Endothelial cell of umbilical vein (primary cell): ENCODE measurements at regions not wholly inside any gene's neighbourhood (a gene's known extent, or its start where the extent isn't known, plus 50 kb on each side); places are given as distances from the start of the nearest gene placed in this dataset.

Source experiments
- BruUV-seq: library from RNA; stranded (reverse); fragments of 400-500 nt; replicated peaks from 2 replicates; lab custom pipeline; 2021; lab: Mats Ljungman, UMichigan
- CTCF ChIA-PET: fragments of 300-600, 350-600 bp; sonication (Branson Sonifier 250); formaldehyde crosslinking; loops from one replicate; lab custom pipeline; 2021; ENCODE audit warnings: antibody characterized with exemption, inconsistent platforms; lab: Charles Lee
- POLR2A ChIA-PET: fragments of 300-600, 350-600 bp; sonication (Branson Sonifier 250); formaldehyde crosslinking; loops from one replicate; lab custom pipeline; 2021; ENCODE audit warnings: antibody characterized with exemption, inconsistent platforms; lab: Charles Lee
- DNase-seq: peaks from one replicate; pipeline ENCODE4 v3.0.0-alpha.2; 2011; ENCODE audit warnings: low read depth, low spot score
- FAIRE-seq: peaks from 2 replicates; lab custom pipeline; 2011; peaks lifted over from hg19 to GRCh38; lab: Jason Lieb, UNC
- H2AFZ ChIP-seq: 2 replicates; pipeline ENCODE4 v1.6.0; 2012; ENCODE audit warnings: low read depth, low read length, control low read depth, inconsistent platforms
- H3K27ac ChIP-seq: 2 replicates; pipeline ENCODE4 v1.5.1; 2011; ENCODE audit warnings: low read depth, mild to moderate bottlenecking, control low read depth, low read length, moderate library complexity; ENCODE audit not compliant: insufficient read depth
- H3K27me3 ChIP-seq, 2 experiments: 2 replicates each; pipeline versions ENCODE4 v1.6.0 to v1.6.1; 2011; ENCODE audit warnings: low read length in 2 of 2, mixed read lengths in 1 of 2; ENCODE audit not compliant: control insufficient read depth in 2 of 2, insufficient read depth in 2 of 2
- H3K36me3 ChIP-seq, 2 experiments: 2 replicates in 1 of 2; 3 replicates in 1 of 2; pipeline ENCODE4 v1.5.1; 2011; ENCODE audit warnings: low read length in 2 of 2, mild to moderate bottlenecking in 1 of 2, moderate library complexity in 1 of 2; ENCODE audit not compliant: control insufficient read depth in 2 of 2, insufficient read depth in 2 of 2; ENCODE audit errors: extremely low read depth in 1 of 2
- H3K4me1 ChIP-seq: 3 replicates; pipeline ENCODE4 v1.5.1; 2011; ENCODE audit warnings: mild to moderate bottlenecking, low read length; ENCODE audit not compliant: control insufficient read depth, insufficient read depth; ENCODE audit errors: extremely low read depth
- H3K4me2 ChIP-seq: 2 replicates; pipeline ENCODE4 v1.6.1; 2011; ENCODE audit warnings: low read length, control low read depth, mixed read lengths; ENCODE audit not compliant: insufficient read depth
- H3K4me3 ChIP-seq, 3 experiments: fragments of 200-600 bp in 1 of 3; sonication (generic), shearing (Covaris generic) in 1 of 3; replicated peaks in 1 of 3; 2 replicates each; pipeline ENCODE4 v1.5.1; 2011 to 2016; ENCODE audit warnings: control low read depth in 3 of 3, low read length in 3 of 3, mild to moderate bottlenecking in 2 of 3, inconsistent platforms in 1 of 3, low read depth in 1 of 3, moderate library complexity in 1 of 3; ENCODE audit not compliant: insufficient read depth in 1 of 3
- H3K79me2 ChIP-seq: 2 replicates; pipeline ENCODE4 v1.6.0; 2012; ENCODE audit warnings: low read length, inconsistent platforms; ENCODE audit not compliant: control insufficient read depth, insufficient read depth
- H3K9ac ChIP-seq: replicated peaks from 2 replicates; pipeline ENCODE3; 2011; ENCODE audit warnings: low read length, control low read depth; ENCODE audit not compliant: insufficient read depth; ENCODE audit errors: extremely low read depth
- H3K9me1 ChIP-seq: replicated peaks from 3 replicates; pipeline ENCODE4 v1.6.0; 2011; ENCODE audit warnings: mild to moderate bottlenecking, low read length; ENCODE audit not compliant: control insufficient read depth, insufficient read depth; ENCODE audit errors: extremely low read depth
- H3K9me3 ChIP-seq: replicated peaks from 2 replicates; pipeline ENCODE4 v1.5.1; 2012; ENCODE audit warnings: low read length, inconsistent platforms; ENCODE audit not compliant: control insufficient read depth, insufficient read depth
- H4K20me1 ChIP-seq: replicated peaks from 2 replicates; pipeline ENCODE3; 2011; ENCODE audit warnings: mild to moderate bottlenecking, low read length; ENCODE audit not compliant: control insufficient read depth, insufficient read depth; ENCODE audit errors: extremely low read depth
- EZH2 ChIP-seq: IDR thresholded peaks from 2 replicates; pipeline ENCODE4 v1.6.1; 2012; ENCODE audit warnings: borderline replicate concordance, low read depth, mild to moderate bottlenecking, moderate library complexity, low read length, inconsistent platforms; ENCODE audit not compliant: severe bottlenecking
- FOS ChIP-seq: IDR thresholded peaks from 2 replicates; pipeline ENCODE4 v1.6.1; 2011; ENCODE audit warnings: mild to moderate bottlenecking, low read length, moderate library complexity, borderline replicate concordance; ENCODE audit not compliant: insufficient read depth
- GATA2 ChIP-seq: IDR thresholded peaks from 2 replicates; pipeline ENCODE4 v1.7.0; 2011; ENCODE audit warnings: low read depth, mild to moderate bottlenecking, moderate library complexity, mixed read lengths, low read length; ENCODE audit not compliant: insufficient read length, insufficient read depth
- JUN ChIP-seq: IDR thresholded peaks from 2 replicates; pipeline ENCODE4 v1.6.1; 2011; ENCODE audit warnings: borderline replicate concordance, low read depth; ENCODE audit not compliant: insufficient read length, insufficient read depth
- MYC ChIP-seq: IDR thresholded peaks from one replicate; pipeline ENCODE4 v1.6.1; 2011; ENCODE audit warnings: mild to moderate bottlenecking, low read depth, low read length
- POLR2A ChIP-seq: IDR thresholded peaks from 2 replicates; pipeline ENCODE4 v1.6.1; 2012; ENCODE audit warnings: low read depth, mild to moderate bottlenecking, control low read depth, low read length
- POLR2AphosphoS5 ChIP-seq: IDR thresholded peaks from 2 replicates; pipeline ENCODE4 v1.6.1; 2012; ENCODE audit warnings: low read depth, mild to moderate bottlenecking, control low read depth, low read length, moderate library complexity; ENCODE audit not compliant: insufficient read depth
- dilution Hi-C: fragments of 300-500 bp; cut with MboI; formaldehyde crosslinking; loops from one replicate; pipeline ENCODE4 v1.15.0; 2019; ENCODE audit warnings: low sequenced_read_pairs; ENCODE audit not compliant: extremely low pct_ligation_motif_present
- intact Hi-C: fragments of 100-400 bp; cut with micrococcal nuclease; formaldehyde crosslinking; loops from one replicate; pipeline ENCODE4 v1.10.0; 2022
- TF ChIP-seq, protein P1 (sequence below), 2 donors: IDR thresholded peaks; 1 replicate in 1 of 2; 2 replicates in 1 of 2; pipeline ENCODE4 v1.5.1; 2011; ENCODE audit warnings: low read length in 2 of 2, mild to moderate bottlenecking in 2 of 2, moderate library complexity in 2 of 2, control low read depth in 1 of 2, inconsistent platforms in 1 of 2, low read depth in 1 of 2; ENCODE audit not compliant: insufficient read depth in 1 of 2; ENCODE audit errors: extremely low read depth in 1 of 2
- TF ChIP-seq, protein P2 (sequence below): IDR thresholded peaks from 2 replicates; pipeline ENCODE4 v1.6.1; 2011; ENCODE audit not compliant: insufficient read depth, insufficient read length

DNA sequence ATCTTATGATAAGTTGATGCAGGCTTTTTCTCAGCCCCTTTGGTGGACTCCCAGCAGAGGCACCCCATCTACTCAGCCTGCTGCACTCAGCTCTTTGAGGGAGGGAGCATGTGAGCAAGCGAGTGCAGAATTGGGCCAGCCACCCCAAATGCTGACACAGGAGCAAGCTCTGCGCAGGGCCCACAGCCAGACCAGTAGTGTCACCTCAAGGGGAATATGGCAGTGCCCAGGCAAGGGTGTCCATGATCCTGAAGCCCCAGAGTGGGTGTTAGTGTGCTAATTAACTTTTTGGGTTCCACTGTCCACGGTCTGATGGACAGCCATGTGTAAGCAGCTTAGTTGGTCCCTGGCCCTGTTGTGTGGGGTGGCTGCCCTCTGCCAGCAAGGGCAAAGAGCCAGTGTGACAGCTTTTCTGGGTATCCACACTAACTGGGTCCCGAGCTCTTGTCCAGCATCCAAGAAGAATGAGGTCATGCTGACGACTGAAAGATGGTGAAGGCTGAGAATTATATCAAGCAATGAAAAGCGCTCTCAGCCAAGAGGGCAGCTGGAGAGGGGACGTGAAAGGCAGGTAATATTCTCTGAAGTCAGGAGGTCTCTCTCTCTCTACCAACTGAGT, 898.3 kb upstream of the PCDH9 start:
- FAIRE-seq (no peak), DNase-seq (no peak)
- POLR2A ChIA-PET: no interaction called here
- TF ChIP-seq MYC (no peak), GATA2 (no peak), POLR2A (no peak), JUN (no peak), EZH2 (no peak), FOS (no peak), POLR2AphosphoS5 (no peak)
- TF ChIP-seq, protein P1, sequence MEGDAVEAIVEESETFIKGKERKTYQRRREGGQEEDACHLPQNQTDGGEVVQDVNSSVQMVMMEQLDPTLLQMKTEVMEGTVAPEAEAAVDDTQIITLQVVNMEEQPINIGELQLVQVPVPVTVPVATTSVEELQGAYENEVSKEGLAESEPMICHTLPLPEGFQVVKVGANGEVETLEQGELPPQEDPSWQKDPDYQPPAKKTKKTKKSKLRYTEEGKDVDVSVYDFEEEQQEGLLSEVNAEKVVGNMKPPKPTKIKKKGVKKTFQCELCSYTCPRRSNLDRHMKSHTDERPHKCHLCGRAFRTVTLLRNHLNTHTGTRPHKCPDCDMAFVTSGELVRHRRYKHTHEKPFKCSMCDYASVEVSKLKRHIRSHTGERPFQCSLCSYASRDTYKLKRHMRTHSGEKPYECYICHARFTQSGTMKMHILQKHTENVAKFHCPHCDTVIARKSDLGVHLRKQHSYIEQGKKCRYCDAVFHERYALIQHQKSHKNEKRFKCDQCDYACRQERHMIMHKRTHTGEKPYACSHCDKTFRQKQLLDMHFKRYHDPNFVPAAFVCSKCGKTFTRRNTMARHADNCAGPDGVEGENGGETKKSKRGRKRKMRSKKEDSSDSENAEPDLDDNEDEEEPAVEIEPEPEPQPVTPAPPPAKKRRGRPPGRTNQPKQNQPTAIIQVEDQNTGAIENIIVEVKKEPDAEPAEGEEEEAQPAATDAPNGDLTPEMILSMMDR (IDR thresholded peaks at IDR 0.05; ENCODE audit: extremely low read depth in 1 of 2, insufficient read depth in 1 of 2, low read depth in 1 of 2, low read length in 2 of 2): no peak
- TF ChIP-seq, protein P2, sequence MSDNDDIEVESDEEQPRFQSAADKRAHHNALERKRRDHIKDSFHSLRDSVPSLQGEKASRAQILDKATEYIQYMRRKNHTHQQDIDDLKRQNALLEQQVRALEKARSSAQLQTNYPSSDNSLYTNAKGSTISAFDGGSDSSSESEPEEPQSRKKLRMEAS: no peak
- intact Hi-C loops (no loop called here), dilution Hi-C loops (no loop called here)
- H3K36me3 ChIP-seq: no peaks in the 10 kb centered on the region
- H3K4me2 ChIP-seq: no peak overlapping the region
- CTCF ChIA-PET: no interaction called here
- H3K4me3 ChIP-seq: no peak overlapping the region
- H3K27ac ChIP-seq: no peak overlapping the region
- no peak overlapping the region for H2AFZ ChIP-seq
- no peaks in the 10 kb centered on the region for H3K27me3 ChIP-seq
- no peaks in the 10 kb centered on the region for H3K9me3 ChIP-seq
- no peaks in the 10 kb centered on the region for H3K9me1 ChIP-seq
- no peaks in the 10 kb centered on the region for H3K79me2 ChIP-seq
- no peaks in the 10 kb centered on the region for H4K20me1 ChIP-seq
- H3K4me1 ChIP-seq: no peaks in the 10 kb centered on the region
- no TSS peak for BruUV-seq
- H3K9ac ChIP-seq: no peak overlapping the region
